H1 (cell line): ENCODE measurements at regions not wholly inside any gene's neighbourhood (a gene's known extent, or its start where the extent isn't known, plus 50 kb on each side); places are given as distances from the start of the nearest gene placed in this dataset.

ENCODE experiments used
- HDAC2 ChIP-seq, 2 experiments: fragments of 300-600 bp in 1 of 2; sonication (generic) in 1 of 2; IDR thresholded peaks; 2 replicates each; pipeline ENCODE4 v1.6.1; 2011 to 2012; ENCODE audit warnings: low read depth in 2 of 2, low read length in 2 of 2, mild to moderate bottlenecking in 2 of 2, moderate library complexity in 2 of 2, borderline replicate concordance in 1 of 2, inconsistent platforms in 1 of 2
- TF ChIP-seq, protein P1 (sequence below): fragments of 300-600 bp; sonication (generic); IDR thresholded peaks from 2 replicates; pipeline ENCODE4 v1.7.1; 2012; ENCODE audit warnings: low read length, moderate library complexity, mild to moderate bottlenecking, inconsistent platforms; ENCODE audit not compliant: insufficient replicate concordance

DNA sequence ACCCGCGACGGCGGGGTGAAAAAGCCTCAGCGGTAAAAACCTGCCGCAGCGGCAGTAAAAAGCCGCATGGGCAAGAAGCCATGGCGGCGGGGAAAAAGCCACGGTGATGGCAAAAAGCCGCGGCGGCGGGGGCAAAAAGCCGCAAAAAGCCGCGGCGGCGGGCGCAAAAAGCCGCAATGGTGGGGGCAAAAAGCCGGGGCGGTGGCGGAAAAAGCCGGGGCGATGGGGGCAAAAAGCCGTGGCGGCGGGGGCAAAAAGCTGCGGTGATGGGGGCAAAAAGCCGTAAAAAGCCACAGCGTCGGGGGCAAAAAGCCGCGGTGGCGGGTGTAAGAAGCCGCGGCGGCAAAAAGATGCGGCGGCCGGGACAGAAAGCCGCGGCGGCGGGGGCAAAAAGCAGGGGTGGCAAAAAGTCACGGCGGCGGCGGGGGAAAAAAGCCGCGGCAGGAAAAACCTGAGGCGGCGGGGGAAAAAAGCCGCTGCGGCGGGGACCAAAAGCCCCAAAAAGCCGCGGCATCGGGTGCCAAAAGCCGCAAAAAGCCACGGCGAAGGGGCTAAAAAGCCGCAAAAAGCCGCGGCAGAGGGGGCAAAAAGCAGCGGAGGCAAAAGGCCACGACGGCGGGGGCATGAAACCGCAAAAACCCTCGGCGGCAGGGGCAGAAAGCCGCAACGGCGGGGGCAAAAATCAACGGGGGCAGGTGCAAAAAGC, 488.5 kb downstream of the ZNF33B start (continued):
- TF ChIP-seq, protein P1, sequence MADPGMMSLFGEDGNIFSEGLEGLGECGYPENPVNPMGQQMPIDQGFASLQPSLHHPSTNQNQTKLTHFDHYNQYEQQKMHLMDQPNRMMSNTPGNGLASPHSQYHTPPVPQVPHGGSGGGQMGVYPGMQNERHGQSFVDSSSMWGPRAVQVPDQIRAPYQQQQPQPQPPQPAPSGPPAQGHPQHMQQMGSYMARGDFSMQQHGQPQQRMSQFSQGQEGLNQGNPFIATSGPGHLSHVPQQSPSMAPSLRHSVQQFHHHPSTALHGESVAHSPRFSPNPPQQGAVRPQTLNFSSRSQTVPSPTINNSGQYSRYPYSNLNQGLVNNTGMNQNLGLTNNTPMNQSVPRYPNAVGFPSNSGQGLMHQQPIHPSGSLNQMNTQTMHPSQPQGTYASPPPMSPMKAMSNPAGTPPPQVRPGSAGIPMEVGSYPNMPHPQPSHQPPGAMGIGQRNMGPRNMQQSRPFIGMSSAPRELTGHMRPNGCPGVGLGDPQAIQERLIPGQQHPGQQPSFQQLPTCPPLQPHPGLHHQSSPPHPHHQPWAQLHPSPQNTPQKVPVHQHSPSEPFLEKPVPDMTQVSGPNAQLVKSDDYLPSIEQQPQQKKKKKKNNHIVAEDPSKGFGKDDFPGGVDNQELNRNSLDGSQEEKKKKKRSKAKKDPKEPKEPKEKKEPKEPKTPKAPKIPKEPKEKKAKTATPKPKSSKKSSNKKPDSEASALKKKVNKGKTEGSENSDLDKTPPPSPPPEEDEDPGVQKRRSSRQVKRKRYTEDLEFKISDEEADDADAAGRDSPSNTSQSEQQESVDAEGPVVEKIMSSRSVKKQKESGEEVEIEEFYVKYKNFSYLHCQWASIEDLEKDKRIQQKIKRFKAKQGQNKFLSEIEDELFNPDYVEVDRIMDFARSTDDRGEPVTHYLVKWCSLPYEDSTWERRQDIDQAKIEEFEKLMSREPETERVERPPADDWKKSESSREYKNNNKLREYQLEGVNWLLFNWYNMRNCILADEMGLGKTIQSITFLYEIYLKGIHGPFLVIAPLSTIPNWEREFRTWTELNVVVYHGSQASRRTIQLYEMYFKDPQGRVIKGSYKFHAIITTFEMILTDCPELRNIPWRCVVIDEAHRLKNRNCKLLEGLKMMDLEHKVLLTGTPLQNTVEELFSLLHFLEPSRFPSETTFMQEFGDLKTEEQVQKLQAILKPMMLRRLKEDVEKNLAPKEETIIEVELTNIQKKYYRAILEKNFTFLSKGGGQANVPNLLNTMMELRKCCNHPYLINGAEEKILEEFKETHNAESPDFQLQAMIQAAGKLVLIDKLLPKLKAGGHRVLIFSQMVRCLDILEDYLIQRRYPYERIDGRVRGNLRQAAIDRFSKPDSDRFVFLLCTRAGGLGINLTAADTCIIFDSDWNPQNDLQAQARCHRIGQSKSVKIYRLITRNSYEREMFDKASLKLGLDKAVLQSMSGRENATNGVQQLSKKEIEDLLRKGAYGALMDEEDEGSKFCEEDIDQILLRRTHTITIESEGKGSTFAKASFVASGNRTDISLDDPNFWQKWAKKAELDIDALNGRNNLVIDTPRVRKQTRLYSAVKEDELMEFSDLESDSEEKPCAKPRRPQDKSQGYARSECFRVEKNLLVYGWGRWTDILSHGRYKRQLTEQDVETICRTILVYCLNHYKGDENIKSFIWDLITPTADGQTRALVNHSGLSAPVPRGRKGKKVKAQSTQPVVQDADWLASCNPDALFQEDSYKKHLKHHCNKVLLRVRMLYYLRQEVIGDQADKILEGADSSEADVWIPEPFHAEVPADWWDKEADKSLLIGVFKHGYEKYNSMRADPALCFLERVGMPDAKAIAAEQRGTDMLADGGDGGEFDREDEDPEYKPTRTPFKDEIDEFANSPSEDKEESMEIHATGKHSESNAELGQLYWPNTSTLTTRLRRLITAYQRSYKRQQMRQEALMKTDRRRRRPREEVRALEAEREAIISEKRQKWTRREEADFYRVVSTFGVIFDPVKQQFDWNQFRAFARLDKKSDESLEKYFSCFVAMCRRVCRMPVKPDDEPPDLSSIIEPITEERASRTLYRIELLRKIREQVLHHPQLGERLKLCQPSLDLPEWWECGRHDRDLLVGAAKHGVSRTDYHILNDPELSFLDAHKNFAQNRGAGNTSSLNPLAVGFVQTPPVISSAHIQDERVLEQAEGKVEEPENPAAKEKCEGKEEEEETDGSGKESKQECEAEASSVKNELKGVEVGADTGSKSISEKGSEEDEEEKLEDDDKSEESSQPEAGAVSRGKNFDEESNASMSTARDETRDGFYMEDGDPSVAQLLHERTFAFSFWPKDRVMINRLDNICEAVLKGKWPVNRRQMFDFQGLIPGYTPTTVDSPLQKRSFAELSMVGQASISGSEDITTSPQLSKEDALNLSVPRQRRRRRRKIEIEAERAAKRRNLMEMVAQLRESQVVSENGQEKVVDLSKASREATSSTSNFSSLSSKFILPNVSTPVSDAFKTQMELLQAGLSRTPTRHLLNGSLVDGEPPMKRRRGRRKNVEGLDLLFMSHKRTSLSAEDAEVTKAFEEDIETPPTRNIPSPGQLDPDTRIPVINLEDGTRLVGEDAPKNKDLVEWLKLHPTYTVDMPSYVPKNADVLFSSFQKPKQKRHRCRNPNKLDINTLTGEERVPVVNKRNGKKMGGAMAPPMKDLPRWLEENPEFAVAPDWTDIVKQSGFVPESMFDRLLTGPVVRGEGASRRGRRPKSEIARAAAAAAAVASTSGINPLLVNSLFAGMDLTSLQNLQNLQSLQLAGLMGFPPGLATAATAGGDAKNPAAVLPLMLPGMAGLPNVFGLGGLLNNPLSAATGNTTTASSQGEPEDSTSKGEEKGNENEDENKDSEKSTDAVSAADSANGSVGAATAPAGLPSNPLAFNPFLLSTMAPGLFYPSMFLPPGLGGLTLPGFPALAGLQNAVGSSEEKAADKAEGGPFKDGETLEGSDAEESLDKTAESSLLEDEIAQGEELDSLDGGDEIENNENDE: no peak
- TF ChIP-seq HDAC2 (IDR thresholded peaks at IDR 0.05; ENCODE audit: borderline replicate concordance in 1 of 2, low read depth in 2 of 2, low read length in 2 of 2): no peak
